Trophoblast cell (in vitro differentiated cells and primary cell): ENCODE measurements at regions not wholly inside any gene's neighbourhood (a gene's known extent, or its start where the extent isn't known, plus 50 kb on each side); places are given as distances from the start of the nearest gene placed in this dataset.

Source experiments
- DNase-seq, 2 donors: peaks; one replicate each; pipeline ENCODE4 v3.0.0-alpha.2; 2016
- H2AFZ ChIP-seq: 2 replicates; pipeline ENCODE4 v1.6.1; 2013; ENCODE audit warnings: low read length, moderate library complexity, mild to moderate bottlenecking; ENCODE audit not compliant: insufficient read depth, poor library complexity
- H2AK5ac ChIP-seq: 2 replicates; pipeline ENCODE4 v1.6.1; 2013; ENCODE audit warnings: mild to moderate bottlenecking, low read length
- H2BK120ac ChIP-seq: 2 replicates; pipeline ENCODE4 v1.6.1; 2013; ENCODE audit warnings: low read length, mild to moderate bottlenecking, moderate library complexity; ENCODE audit not compliant: insufficient read depth, poor library complexity
- H2BK12ac ChIP-seq: 2 replicates; pipeline ENCODE4 v1.6.1; 2013; ENCODE audit warnings: mild to moderate bottlenecking, low read length, moderate library complexity
- H2BK5ac ChIP-seq: 2 replicates; pipeline ENCODE4 v1.6.1; 2013; ENCODE audit warnings: low read length, low read depth, moderate library complexity, mild to moderate bottlenecking; ENCODE audit not compliant: poor library complexity
- H3K14ac ChIP-seq: 2 replicates; pipeline ENCODE4 v1.6.1; 2013; ENCODE audit warnings: mild to moderate bottlenecking, low read length
- H3K18ac ChIP-seq: 2 replicates; pipeline ENCODE4 v1.6.1; 2013; ENCODE audit warnings: mild to moderate bottlenecking, low read length
- H3K23ac ChIP-seq: 2 replicates; pipeline ENCODE4 v1.6.1; 2013; ENCODE audit warnings: low read length
- H3K27ac ChIP-seq: 2 replicates; pipeline ENCODE4 v1.5.1; 2013; ENCODE audit warnings: low read depth, mild to moderate bottlenecking, inconsistent platforms, low read length, moderate library complexity
- H3K27me3 ChIP-seq: 2 replicates; pipeline ENCODE4 v1.6.1; 2013; ENCODE audit warnings: inconsistent platforms, mild to moderate bottlenecking, low read length, moderate library complexity; ENCODE audit not compliant: insufficient read depth
- H3K36me3 ChIP-seq, 2 experiments: 1 replicate in 1 of 2; 2 replicates in 1 of 2; pipeline ENCODE4 v1.6.1; 2013; ENCODE audit warnings: low read length in 2 of 2, mild to moderate bottlenecking in 2 of 2, moderate library complexity in 1 of 2; ENCODE audit not compliant: insufficient read depth in 2 of 2, control insufficient read depth in 1 of 2
- H3K4ac ChIP-seq: 2 replicates; pipeline ENCODE4 v1.6.1; 2013; ENCODE audit warnings: low read depth, mild to moderate bottlenecking, low read length, moderate library complexity
- H3K4me1 ChIP-seq, 2 experiments: 1 replicate in 1 of 2; 2 replicates in 1 of 2; pipeline ENCODE4 v1.6.1; 2013; ENCODE audit warnings: low read length in 2 of 2, mild to moderate bottlenecking in 2 of 2, moderate library complexity in 1 of 2; ENCODE audit not compliant: insufficient read depth in 2 of 2, control insufficient read depth in 1 of 2
- H3K4me2 ChIP-seq: 2 replicates; pipeline ENCODE4 v1.6.1; 2013; ENCODE audit warnings: inconsistent platforms, mild to moderate bottlenecking, low read length, moderate library complexity
- H3K4me3 ChIP-seq: 2 replicates; pipeline ENCODE4 v1.5.1; 2013; ENCODE audit warnings: mild to moderate bottlenecking, low read depth, low read length, inconsistent platforms
- H3K79me1 ChIP-seq: one replicate; pipeline ENCODE4 v1.6.1; 2013; ENCODE audit warnings: low read length
- H3K79me2 ChIP-seq: 2 replicates; pipeline ENCODE4 v1.6.1; 2013; ENCODE audit warnings: low read length, mild to moderate bottlenecking; ENCODE audit not compliant: control insufficient read depth, insufficient read depth, poor library complexity
- H3K9ac ChIP-seq: 2 replicates; pipeline ENCODE4 v1.6.1; 2013; ENCODE audit warnings: mild to moderate bottlenecking, low read length
- H3K9me3 ChIP-seq: 2 replicates; pipeline ENCODE4 v1.6.1; 2013; ENCODE audit warnings: low read depth, mild to moderate bottlenecking, control low read depth, inconsistent platforms, low read length; ENCODE audit not compliant: insufficient read depth
- H4K12ac ChIP-seq: 2 replicates; pipeline ENCODE4 v1.6.1; 2013; ENCODE audit warnings: low read depth, mild to moderate bottlenecking, low read length, moderate library complexity
- H4K8ac ChIP-seq: 2 replicates; pipeline ENCODE4 v1.6.1; 2013; ENCODE audit warnings: low read depth, mild to moderate bottlenecking, low read length, moderate library complexity
- H4K91ac ChIP-seq: one replicate; pipeline ENCODE4 v1.6.1; 2013; ENCODE audit warnings: low read depth, mild to moderate bottlenecking, low read length, moderate library complexity
- WGBS: extraction: QIAGEN DNeasy Blood & Tissue Kit; methylation state at CpG from one replicate; pipeline ENCODE4 v1.1.7; 2013; ENCODE audit warnings: missing lambda C conversion rate; ENCODE audit not compliant: insufficient read length, insufficient coverage; ENCODE audit errors: extremely low coverage; 5-methylcytosine and 5-hydroxymethylcytosine counted together

GRCh38 chr11:134524896-134525845, 113.1 kb upstream of the B3GAT1 start:
- no peak overlapping the region for H3K4me3 ChIP-seq
- no peak overlapping the region for H3K27ac ChIP-seq
- no peaks in the 10 kb centered on the region for H3K27me3 ChIP-seq
- H3K36me3 ChIP-seq = no peaks in the 10 kb centered on the region
- H3K4me2 ChIP-seq = no peak overlapping the region
- H3K4ac ChIP-seq = no peak overlapping the region
- no CpG with 5 or more reads among the region's 28 CpGs for WGBS
- H3K23ac ChIP-seq = no peak overlapping the region
- no peak overlapping the region for H3K14ac ChIP-seq
- H4K12ac ChIP-seq = no peak overlapping the region
- peaks cover 0 to 3% of the 10 kb centered on the region in 2 experiments for H3K4me1 ChIP-seq
- no peak overlapping the region for H2BK120ac ChIP-seq
- H4K91ac ChIP-seq = no peak overlapping the region
- no peaks in the 10 kb centered on the region for H3K9me3 ChIP-seq
- no peak overlapping the region for H2BK5ac ChIP-seq
- no peak overlapping the region for H2AK5ac ChIP-seq
- no peak overlapping the region for H2AFZ ChIP-seq
- DNase-seq = no peak
- no peak overlapping the region for H3K9ac ChIP-seq
- no peak overlapping the region for H3K18ac ChIP-seq
- H3K79me1 ChIP-seq = no peaks in the 10 kb centered on the region
- H3K79me2 ChIP-seq = no peaks in the 10 kb centered on the region
- H4K8ac ChIP-seq = no peak overlapping the region
- H2BK12ac ChIP-seq = no peak overlapping the region

GRCh38 chr11:134524201-134524600, 112.2 kb upstream of the B3GAT1 start:
- H4K8ac ChIP-seq = no peak overlapping the region
- no CpG with 5 or more reads among the region's 25 CpGs for WGBS
- no peak overlapping the region for H3K4ac ChIP-seq
- no peak overlapping the region for H3K23ac ChIP-seq
- H2BK120ac ChIP-seq = no peak overlapping the region
- no peak overlapping the region for H4K12ac ChIP-seq
- no peak overlapping the region for H3K4me3 ChIP-seq
- no peaks in the 10 kb centered on the region for H3K27me3 ChIP-seq
- H3K14ac ChIP-seq = no peak overlapping the region
- no peaks in the 10 kb centered on the region for H3K79me2 ChIP-seq
- H2BK12ac ChIP-seq = no peak overlapping the region
- peaks cover 0 to 3% of the 10 kb centered on the region in 2 experiments for H3K4me1 ChIP-seq
- H2AFZ ChIP-seq = no peak overlapping the region
- H3K79me1 ChIP-seq = no peaks in the 10 kb centered on the region
- no peak overlapping the region for H3K4me2 ChIP-seq
- H3K9ac ChIP-seq = no peak overlapping the region
- H3K27ac ChIP-seq = no peak overlapping the region
- no peak overlapping the region for H2BK5ac ChIP-seq
- H4K91ac ChIP-seq = no peak overlapping the region
- H3K9me3 ChIP-seq = no peaks in the 10 kb centered on the region
- H2AK5ac ChIP-seq = no peak overlapping the region
- no peaks in the 10 kb centered on the region for H3K36me3 ChIP-seq
- no peak for DNase-seq
- no peak overlapping the region for H3K18ac ChIP-seq

- Histone ChIP-seq H2AK5ac (no peak overlapping the region), H2AFZ (no peak overlapping the region), H3K27ac (no peak overlapping the region), H3K4me3 (no peak overlapping the region), H2BK5ac (no peak overlapping the region), H3K79me1 (no peaks in the 10 kb centered on the region), H3K4me1 (peaks cover 0 to 3% of the 10 kb centered on the region in 2 experiments), H2BK12ac (no peak overlapping the region), H3K14ac (no peak overlapping the region), H4K8ac (no peak overlapping the region), H3K4ac (no peak overlapping the region), H3K79me2 (no peaks in the 10 kb centered on the region), H3K4me2 (no peak overlapping the region), H3K9ac (no peak overlapping the region), H3K23ac (no peak overlapping the region), H3K27me3 (no peaks in the 10 kb centered on the region), H3K36me3 (no peaks in the 10 kb centered on the region), H3K9me3 (no peaks in the 10 kb centered on the region), H4K12ac (no peak overlapping the region), H4K91ac (no peak overlapping the region), H2BK120ac (no peak overlapping the region), H3K18ac (no peak overlapping the region)
- WGBS = no CpG with 5 or more reads among the region's 33 CpGs
- DNase-seq = peak; percentile 43 to 75
These were observed 110.9 kb upstream of the B3GAT1 start for GRCh38 chr11:134522782-134523570.

GRCh38 chr11:134521452-134522289, 109.6 kb upstream of the B3GAT1 start:
- Histone ChIP-seq H3K9me3 (no peaks in the 10 kb centered on the region), H3K36me3 (no peaks in the 10 kb centered on the region), H2BK12ac (no peak overlapping the region), H3K4me2 (no peak overlapping the region), H3K18ac (no peak overlapping the region), H3K4me3 (no peak overlapping the region), H2AFZ (no peak overlapping the region), H3K23ac (no peak overlapping the region), H3K27ac (no peak overlapping the region), H3K9ac (no peak overlapping the region), H2BK120ac (no peak overlapping the region), H3K27me3 (no peaks in the 10 kb centered on the region), H3K4me1 (peaks cover 0 to 3% of the 10 kb centered on the region in 2 experiments), H2BK5ac (no peak overlapping the region), H4K12ac (no peak overlapping the region), H2AK5ac (no peak overlapping the region), H3K79me1 (no peaks in the 10 kb centered on the region), H3K79me2 (no peaks in the 10 kb centered on the region), H4K91ac (no peak overlapping the region), H4K8ac (no peak overlapping the region), H3K4ac (no peak overlapping the region), H3K14ac (no peak overlapping the region)
- no peak for DNase-seq
- whole genome bisulfite sequencing = no CpG with 5 or more reads among the region's 18 CpGs
